ENCODE measurements at regions not wholly inside any gene's neighbourhood (a gene's known extent, or its start where the extent isn't known, plus 50 kb on each side); places are given as distances from the start of the nearest gene placed in this dataset.

DNA sequence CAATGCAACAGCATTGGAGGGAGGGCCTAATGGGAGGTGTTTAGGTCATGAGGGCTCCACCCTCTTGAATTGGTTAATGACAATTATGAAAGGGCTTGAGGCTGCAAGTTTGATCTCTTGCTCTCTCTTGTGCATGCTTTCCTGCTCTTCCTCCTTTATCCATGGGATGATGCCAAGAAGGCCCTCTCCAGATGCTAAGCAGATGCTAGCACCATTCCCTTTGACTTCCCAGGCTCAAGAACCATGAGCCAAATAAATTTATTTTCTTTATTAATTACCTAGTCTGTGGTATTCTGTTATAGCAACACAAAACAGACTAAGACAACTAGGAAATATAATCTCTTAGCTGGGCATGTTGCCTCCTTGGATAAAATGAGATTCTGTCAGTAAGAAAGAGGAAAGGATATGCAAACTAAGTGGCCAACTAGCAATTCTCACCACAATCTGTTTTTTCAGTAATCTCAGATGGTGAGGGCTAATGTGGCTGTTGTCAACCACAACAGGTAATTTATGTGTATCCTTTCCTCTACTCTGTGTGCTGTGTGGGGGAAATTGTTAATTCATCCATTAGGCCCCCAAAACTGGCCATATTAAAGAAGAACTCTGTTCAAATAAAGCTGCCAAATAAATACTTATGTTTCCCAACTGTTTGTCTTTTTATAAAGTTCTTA lies 269.1 kb upstream of the CD180 start:
- Histone ChIP-seq H3K4me3 (no peak overlapping the region), H3K27me3 (no peaks in the 10 kb centered on the region), H3K27ac (no peak overlapping the region), H3K4me1 (no peaks in the 10 kb centered on the region), H3K9me3 (no peaks in the 10 kb centered on the region), H3K9ac (ENCODE audit: low read depth in 2 of 2, low read length in 2 of 2) (no peak overlapping the region), H3K36me3 (no peaks in the 10 kb centered on the region)
- TF ChIP-seq, protein P1, sequence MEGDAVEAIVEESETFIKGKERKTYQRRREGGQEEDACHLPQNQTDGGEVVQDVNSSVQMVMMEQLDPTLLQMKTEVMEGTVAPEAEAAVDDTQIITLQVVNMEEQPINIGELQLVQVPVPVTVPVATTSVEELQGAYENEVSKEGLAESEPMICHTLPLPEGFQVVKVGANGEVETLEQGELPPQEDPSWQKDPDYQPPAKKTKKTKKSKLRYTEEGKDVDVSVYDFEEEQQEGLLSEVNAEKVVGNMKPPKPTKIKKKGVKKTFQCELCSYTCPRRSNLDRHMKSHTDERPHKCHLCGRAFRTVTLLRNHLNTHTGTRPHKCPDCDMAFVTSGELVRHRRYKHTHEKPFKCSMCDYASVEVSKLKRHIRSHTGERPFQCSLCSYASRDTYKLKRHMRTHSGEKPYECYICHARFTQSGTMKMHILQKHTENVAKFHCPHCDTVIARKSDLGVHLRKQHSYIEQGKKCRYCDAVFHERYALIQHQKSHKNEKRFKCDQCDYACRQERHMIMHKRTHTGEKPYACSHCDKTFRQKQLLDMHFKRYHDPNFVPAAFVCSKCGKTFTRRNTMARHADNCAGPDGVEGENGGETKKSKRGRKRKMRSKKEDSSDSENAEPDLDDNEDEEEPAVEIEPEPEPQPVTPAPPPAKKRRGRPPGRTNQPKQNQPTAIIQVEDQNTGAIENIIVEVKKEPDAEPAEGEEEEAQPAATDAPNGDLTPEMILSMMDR (IDR thresholded peaks at IDR 0.05): no peak
- no peak for DNase-seq
- intact Hi-C loops (cut with DNase I): no loop called here

DNA sequence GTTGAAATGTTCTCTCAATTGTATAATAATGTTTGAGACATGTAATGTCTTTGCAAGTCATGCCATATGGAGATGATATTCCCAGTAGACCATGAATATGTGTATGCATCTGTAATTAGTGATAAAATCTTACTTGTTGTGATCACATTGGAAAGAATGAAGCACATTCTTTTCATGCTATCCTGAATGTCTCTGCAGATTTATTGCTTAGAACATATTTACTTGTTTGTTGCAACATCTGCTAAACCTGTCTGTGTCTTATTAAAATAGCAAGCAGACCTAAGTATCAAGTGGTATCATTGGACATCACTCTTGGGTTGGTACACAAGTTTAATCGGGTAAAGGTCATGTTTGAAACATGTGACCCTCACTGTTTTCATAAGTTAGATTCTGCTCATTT lies 265.5 kb upstream of the CD180 start:
- Histone ChIP-seq H3K27me3 (no peaks in the 10 kb centered on the region), H3K36me3 (no peaks in the 10 kb centered on the region), H3K9me3 (no peaks in the 10 kb centered on the region), H3K27ac (no peak overlapping the region), H3K9ac (ENCODE audit: low read depth in 2 of 2, low read length in 2 of 2) (no peak overlapping the region), H3K4me3 (no peak overlapping the region), H3K4me1 (no peaks in the 10 kb centered on the region)
- DNase-seq: no peak
- TF ChIP-seq, protein P1 (IDR thresholded peaks at IDR 0.05): no peak
- intact Hi-C loops (cut with DNase I): no loop called here

DNA sequence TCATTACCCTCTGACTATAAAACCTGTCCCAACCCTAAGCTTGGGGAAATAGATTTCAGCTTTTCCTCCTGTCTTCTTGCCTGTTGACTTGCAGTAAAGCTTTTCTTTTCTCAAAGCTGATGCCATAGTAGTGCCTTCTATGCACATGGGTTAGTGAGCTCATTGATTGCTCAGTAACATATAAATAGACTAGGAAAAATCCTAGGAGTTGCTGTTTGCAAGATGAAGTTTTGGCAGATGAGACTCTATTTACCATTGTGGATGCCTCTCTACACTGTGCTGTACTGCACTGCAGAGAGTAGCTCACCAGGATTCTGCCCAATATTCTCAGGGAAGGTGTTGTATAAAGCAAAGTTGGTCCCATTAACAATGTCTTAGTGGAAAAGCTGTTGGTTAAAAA lies 262.7 kb upstream of the CD180 start:
- intact Hi-C loops (cut with DNase I): no loop called here

DNA sequence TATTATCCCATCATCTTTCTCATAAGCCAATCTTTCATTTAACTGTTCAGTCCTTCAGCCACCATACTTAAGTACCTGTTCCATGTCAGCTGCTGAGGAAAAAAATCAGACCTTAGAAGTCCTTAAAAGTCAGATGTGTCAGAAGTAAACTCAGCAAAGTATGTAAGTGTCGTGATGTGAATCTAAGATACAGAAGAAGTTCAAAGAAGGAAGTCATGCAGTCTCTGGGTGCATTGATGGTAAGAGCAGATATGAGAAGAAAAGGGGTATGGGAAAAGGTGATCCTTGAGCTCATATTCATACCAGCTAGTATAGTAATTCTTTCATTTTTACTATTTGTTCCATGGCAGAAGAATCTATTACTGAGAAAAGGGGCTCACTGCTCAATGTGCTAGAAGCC lies 259.4 kb upstream of the CD180 start:
- Histone ChIP-seq H3K4me3 (no peak overlapping the region), H3K27ac (no peak overlapping the region), H3K9me3 (no peaks in the 10 kb centered on the region), H3K4me1 (no peaks in the 10 kb centered on the region), H3K36me3 (no peaks in the 10 kb centered on the region), H3K9ac (ENCODE audit: low read depth in 2 of 2, low read length in 2 of 2) (no peak overlapping the region), H3K27me3 (no peaks in the 10 kb centered on the region)
- TF ChIP-seq, protein P1 (IDR thresholded peaks at IDR 0.05): no peak
- DNase-seq: no peak
- intact Hi-C loops (cut with DNase I): no loop called here

More for the DNA sequence above, 262.7 kb upstream of the CD180 start:
- H3K4me3 ChIP-seq: no peak overlapping the region
- no peaks in the 10 kb centered on the region for H3K9me3 ChIP-seq
- H3K9ac ChIP-seq (ENCODE audit: low read depth in 2 of 2, low read length in 2 of 2): no peak overlapping the region
- TF ChIP-seq, protein P1 (IDR thresholded peaks at IDR 0.05): no peak
- no peaks in the 10 kb centered on the region for H3K4me1 ChIP-seq
- H3K27ac ChIP-seq: no peak overlapping the region
- DNase-seq: no peak
- no peaks in the 10 kb centered on the region for H3K27me3 ChIP-seq
- H3K36me3 ChIP-seq: no peaks in the 10 kb centered on the region

DNA sequence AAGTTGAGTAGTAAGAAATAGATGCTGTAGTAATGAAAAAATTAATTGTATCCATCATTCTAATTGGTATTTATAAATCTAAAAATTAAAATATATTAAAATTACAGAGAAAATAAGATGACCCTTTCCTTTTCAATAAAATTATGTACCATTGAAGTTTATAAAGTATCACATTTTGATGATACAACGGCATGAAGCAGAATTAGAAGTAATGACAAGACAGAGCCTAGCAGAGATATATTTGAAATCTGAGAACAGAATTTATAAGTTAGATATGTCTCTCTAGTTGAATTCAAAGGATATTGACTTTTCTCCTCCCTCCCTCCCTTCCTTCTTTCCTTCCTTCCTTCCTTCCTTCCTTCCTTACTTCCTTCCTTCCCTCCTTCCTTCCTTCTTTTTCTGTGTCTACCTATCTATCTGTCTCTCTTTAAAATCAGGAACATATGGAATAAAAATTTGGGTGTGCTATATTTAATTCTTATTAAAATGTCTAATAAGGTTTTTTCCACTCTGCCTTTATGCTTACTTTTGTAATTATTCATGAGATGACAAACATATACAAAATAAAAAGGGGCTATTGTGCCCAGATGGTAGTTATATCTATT lies 258.5 kb upstream of the CD180 start:
- H3K36me3 ChIP-seq: no peaks in the 10 kb centered on the region
- intact Hi-C loops (cut with DNase I): no loop called here
- DNase-seq: no peak
- H3K9me3 ChIP-seq: no peaks in the 10 kb centered on the region
- no peak overlapping the region for H3K27ac ChIP-seq
- H3K27me3 ChIP-seq: no peaks in the 10 kb centered on the region
- H3K4me3 ChIP-seq: no peak overlapping the region
- no peaks in the 10 kb centered on the region for H3K4me1 ChIP-seq
- H3K9ac ChIP-seq (ENCODE audit: low read depth in 2 of 2, low read length in 2 of 2): no peak overlapping the region
- TF ChIP-seq, protein P1 (IDR thresholded peaks at IDR 0.05): no peak
